Memory B cell (primary cell): ENCODE measurements at regions not wholly inside any gene's neighbourhood (a gene's known extent, or its start where the extent isn't known, plus 50 kb on each side); places are given as distances from the start of the nearest gene placed in this dataset.

ENCODE experiments used
- ATAC-seq: fragments of 150-1000 bp; cut with Tn5 transposase; 2 replicates; pipeline ENCODE4 v1.10.0; 2021; ENCODE audit warnings: low read depth, mild to moderate bottlenecking, moderate library complexity
- DNase-seq, 2 donors: peaks; one replicate each; pipeline ENCODE4 v3.0.0; 2022; ENCODE audit warnings: low spot score in 2 of 2
- H3K27ac Mint-ChIP-seq: one replicate; pipeline ENCODE4 v1.8.0; 2022; ENCODE audit warnings: mild to moderate bottlenecking, moderate library complexity, mixed read lengths
- H3K27me3 Mint-ChIP-seq: one replicate; pipeline ENCODE4 v1.8.0; 2022; ENCODE audit warnings: mixed read lengths
- H3K36me3 Mint-ChIP-seq: one replicate; pipeline ENCODE4 v1.8.0; 2022; ENCODE audit warnings: mild to moderate bottlenecking, mixed read lengths
- H3K4me1 Mint-ChIP-seq: one replicate; pipeline ENCODE4 v1.8.0; 2022; ENCODE audit warnings: mixed read lengths
- H3K4me3 Mint-ChIP-seq: one replicate; pipeline ENCODE4 v1.8.0; 2022; ENCODE audit warnings: mild to moderate bottlenecking, moderate library complexity, mixed read lengths
- H3K9me3 Mint-ChIP-seq: one replicate; pipeline ENCODE4 v1.8.0; 2022; ENCODE audit warnings: mixed read lengths

- H3K4me3 Mint-ChIP-seq: no peak overlapping the region
- no peaks in the 10 kb centered on the region for H3K4me1 Mint-ChIP-seq
Measured at GRCh38 chr18:29488617-29489016, 1311.7 kb upstream of the CDH2 start.

DNA sequence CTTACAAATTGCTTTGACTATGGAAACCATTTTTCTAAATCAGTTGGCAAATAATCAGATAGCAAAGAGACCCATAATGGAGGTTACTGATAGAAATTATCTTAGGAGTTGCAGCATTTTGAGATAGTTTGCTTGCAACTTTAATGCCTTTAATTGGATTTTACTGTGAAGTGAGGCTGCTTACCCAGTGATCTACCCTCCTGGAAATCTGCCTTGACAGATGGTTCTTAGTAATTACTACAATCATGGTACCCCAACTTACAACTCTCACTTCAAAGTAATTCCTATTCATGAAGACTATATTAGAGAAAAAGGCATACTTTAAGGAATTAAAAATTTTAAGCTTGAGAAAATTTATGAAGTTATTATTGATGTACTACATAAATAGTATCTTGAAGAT is 1288.6 kb upstream of the CDH2 start:
- Mint-ChIP-seq H3K27ac (no peak overlapping the region), H3K4me1 (no peaks in the 10 kb centered on the region), H3K9me3 (peaks cover 3% of the 10 kb centered on the region), H3K36me3 (no peaks in the 10 kb centered on the region), H3K4me3 (no peak overlapping the region), H3K27me3 (no peaks in the 10 kb centered on the region)
- ATAC-seq (no peak), DNase-seq (no peak)

More at GRCh38 chr18:29488617-29489016, 1311.7 kb upstream of the CDH2 start:
- DNase-seq: no peak
- ATAC-seq: no peak
- no peaks in the 10 kb centered on the region for H3K27me3 Mint-ChIP-seq
- H3K36me3 Mint-ChIP-seq: no peaks in the 10 kb centered on the region
- H3K9me3 Mint-ChIP-seq: peaks cover 3% of the 10 kb centered on the region
- no peak overlapping the region for H3K27ac Mint-ChIP-seq

DNA sequence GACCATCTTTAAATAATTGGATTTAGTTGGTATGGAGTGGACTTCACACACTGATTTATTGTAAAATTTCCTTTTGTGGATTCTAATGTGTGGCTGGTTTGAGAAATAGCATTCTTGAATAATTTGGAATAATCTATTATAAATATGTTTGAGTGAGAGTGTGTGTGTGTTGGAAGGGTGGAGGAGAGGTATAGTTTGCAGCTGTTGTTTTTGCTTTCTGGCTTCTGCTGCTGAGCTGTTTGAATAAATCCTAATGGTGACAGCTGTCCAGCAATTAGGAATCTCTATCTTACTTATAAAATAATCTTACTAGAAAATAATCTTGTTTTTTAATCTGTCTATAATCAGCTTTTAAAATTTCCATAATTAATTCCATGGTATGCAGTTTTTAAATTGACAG is 1283.0 kb upstream of the CDH2 start:
- no peak overlapping the region for H3K4me3 Mint-ChIP-seq

GRCh38 chr18:29457316-29457889 is 1280.5 kb upstream of the CDH2 start:
- Mint-ChIP-seq H3K36me3 (no peaks in the 10 kb centered on the region), H3K27me3 (no peaks in the 10 kb centered on the region), H3K4me1 (no peaks in the 10 kb centered on the region), H3K9me3 (peaks cover 2% of the 10 kb centered on the region), H3K27ac (no peak overlapping the region), H3K4me3 (no peak overlapping the region)
- DNase-seq (no peak), ATAC-seq (no peak)

More for the DNA sequence above, 1283.0 kb upstream of the CDH2 start:
- no peak overlapping the region for H3K27ac Mint-ChIP-seq
- no peak for ATAC-seq
- H3K27me3 Mint-ChIP-seq: no peaks in the 10 kb centered on the region
- peaks cover 2% of the 10 kb centered on the region for H3K9me3 Mint-ChIP-seq
- H3K4me1 Mint-ChIP-seq: no peaks in the 10 kb centered on the region
- H3K36me3 Mint-ChIP-seq: no peaks in the 10 kb centered on the region
- no peak for DNase-seq

GRCh38 chr18:29449424-29449823 is 1272.5 kb upstream of the CDH2 start:
- Mint-ChIP-seq H3K36me3 (no peaks in the 10 kb centered on the region), H3K27me3 (no peaks in the 10 kb centered on the region), H3K4me1 (no peaks in the 10 kb centered on the region), H3K4me3 (no peak overlapping the region), H3K27ac (no peak overlapping the region), H3K9me3 (peaks cover 4% of the 10 kb centered on the region)
- ATAC-seq: no peak
- no peak for DNase-seq

DNA sequence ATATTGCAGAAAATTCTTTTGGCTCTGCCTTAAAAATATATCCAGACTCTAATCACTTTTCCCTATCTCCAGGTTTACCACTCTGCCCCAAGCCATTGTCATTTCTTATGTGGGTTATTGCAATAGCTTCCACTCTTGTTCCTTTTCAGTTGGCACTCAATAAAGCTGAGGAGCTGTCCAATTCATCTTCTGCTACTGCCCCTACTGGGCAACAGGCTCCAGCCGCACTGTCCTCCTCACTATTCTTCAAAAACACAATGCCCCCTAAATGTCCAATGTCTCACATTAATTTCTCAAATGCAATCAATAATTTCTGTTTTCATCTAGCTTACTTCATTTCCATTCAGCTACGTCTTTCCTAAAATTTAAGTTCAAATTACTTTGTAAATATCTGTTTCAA is 1262.5 kb upstream of the CDH2 start:
- Mint-ChIP-seq H3K9me3 (peaks cover 6% of the 10 kb centered on the region), H3K27ac (no peak overlapping the region), H3K4me3 (no peak overlapping the region), H3K27me3 (no peaks in the 10 kb centered on the region), H3K36me3 (no peaks in the 10 kb centered on the region), H3K4me1 (no peaks in the 10 kb centered on the region)
- no peak for DNase-seq
- no peak for ATAC-seq

- H3K27ac Mint-ChIP-seq: no peak overlapping the region
- H3K9me3 Mint-ChIP-seq: peaks cover 12% of the 10 kb centered on the region
- ATAC-seq (no peak), DNase-seq (no peak)
- no peaks in the 10 kb centered on the region for H3K27me3 Mint-ChIP-seq
- H3K36me3 Mint-ChIP-seq: no peaks in the 10 kb centered on the region
- no peak overlapping the region for H3K4me3 Mint-ChIP-seq
- H3K4me1 Mint-ChIP-seq: no peaks in the 10 kb centered on the region
Measured at GRCh38 chr18:29436459-29436858, 1259.5 kb upstream of the CDH2 start.

DNA sequence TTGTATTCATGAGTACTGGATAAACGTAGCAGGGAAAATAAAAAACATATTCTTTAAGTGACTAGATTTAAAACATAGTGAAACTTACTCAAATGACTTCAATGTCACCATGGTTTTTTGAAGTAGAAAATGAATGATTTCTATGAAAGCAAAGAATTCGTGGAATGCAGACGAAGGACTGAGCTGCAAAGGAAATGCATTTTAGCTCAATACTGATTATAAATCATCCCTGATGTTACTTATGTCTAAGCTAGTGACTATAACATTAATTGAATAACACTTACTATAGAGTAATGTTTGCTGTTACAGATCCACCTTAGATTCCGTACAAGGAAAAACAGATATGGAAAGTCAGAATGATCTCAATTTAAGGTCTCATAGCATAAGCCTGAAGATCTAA is 1257.7 kb upstream of the CDH2 start:
- H3K4me1 Mint-ChIP-seq: no peaks in the 10 kb centered on the region
- DNase-seq (no peak), ATAC-seq (no peak)
- H3K27ac Mint-ChIP-seq: no peak overlapping the region
- no peak overlapping the region for H3K4me3 Mint-ChIP-seq
- H3K36me3 Mint-ChIP-seq: no peaks in the 10 kb centered on the region
- peaks cover 12% of the 10 kb centered on the region for H3K9me3 Mint-ChIP-seq
- no peaks in the 10 kb centered on the region for H3K27me3 Mint-ChIP-seq

- no peak overlapping the region for H3K4me3 Mint-ChIP-seq
- H3K36me3 Mint-ChIP-seq: no peaks in the 10 kb centered on the region
- no peaks in the 10 kb centered on the region for H3K27me3 Mint-ChIP-seq
- ATAC-seq (no peak), DNase-seq (no peak)
- H3K9me3 Mint-ChIP-seq: peaks cover 11% of the 10 kb centered on the region
- H3K27ac Mint-ChIP-seq: no peak overlapping the region
- no peaks in the 10 kb centered on the region for H3K4me1 Mint-ChIP-seq
Measured at GRCh38 chr18:29430416-29430815, 1253.5 kb upstream of the CDH2 start.

GRCh38 chr18:29418136-29418535 is 1241.2 kb upstream of the CDH2 start:
- Mint-ChIP-seq H3K27me3 (no peaks in the 10 kb centered on the region), H3K27ac (no peak overlapping the region), H3K4me3 (no peak overlapping the region), H3K36me3 (no peaks in the 10 kb centered on the region), H3K9me3 (peaks cover 4% of the 10 kb centered on the region), H3K4me1 (no peaks in the 10 kb centered on the region)
- ATAC-seq (no peak), DNase-seq (no peak)

DNA sequence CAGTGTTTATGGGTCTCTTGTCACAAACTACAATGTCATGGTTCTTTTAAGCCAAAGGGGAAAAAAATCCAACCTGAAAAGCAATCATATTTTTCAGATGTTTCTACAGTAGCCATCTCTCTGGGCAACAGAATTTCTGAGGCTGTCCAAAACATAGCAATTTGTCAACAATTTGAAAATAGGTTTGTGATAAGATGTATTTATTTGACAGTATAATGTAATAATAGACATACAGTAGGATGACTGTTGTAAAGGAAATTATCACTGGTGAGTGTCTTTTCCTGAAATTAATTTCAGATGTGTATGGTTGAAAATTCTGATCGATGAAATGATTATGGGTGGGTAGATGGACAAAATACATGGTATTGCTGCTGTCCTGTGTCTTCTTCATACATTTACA is 1230.1 kb upstream of the CDH2 start:
- H3K9me3 Mint-ChIP-seq: peaks cover 3% of the 10 kb centered on the region
- H3K4me1 Mint-ChIP-seq: no peaks in the 10 kb centered on the region
- H3K36me3 Mint-ChIP-seq: no peaks in the 10 kb centered on the region
- no peak overlapping the region for H3K27ac Mint-ChIP-seq
- no peak for ATAC-seq
- no peak for DNase-seq
- H3K27me3 Mint-ChIP-seq: no peaks in the 10 kb centered on the region
- H3K4me3 Mint-ChIP-seq: no peak overlapping the region

DNA sequence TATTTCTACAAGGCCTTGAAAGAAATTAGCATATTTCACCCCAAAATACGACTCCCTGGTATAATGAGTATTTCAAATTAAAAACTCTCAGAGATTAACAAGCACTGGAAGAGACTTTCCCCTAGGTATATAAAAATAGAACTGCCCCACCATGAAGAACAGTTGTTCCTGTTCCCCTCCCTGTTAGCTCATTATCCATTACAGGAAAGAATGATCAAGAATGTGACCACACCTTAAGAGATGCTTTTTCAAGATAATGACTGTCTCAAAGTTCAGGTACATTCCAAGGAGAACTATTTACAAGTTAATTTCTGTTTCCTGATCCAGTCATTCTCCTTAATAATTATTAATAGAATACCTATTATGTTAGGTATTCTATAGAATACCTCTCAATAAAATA is 1220.6 kb upstream of the CDH2 start:
- Mint-ChIP-seq H3K9me3 (peaks cover 7% of the 10 kb centered on the region), H3K27me3 (no peaks in the 10 kb centered on the region)

DNA sequence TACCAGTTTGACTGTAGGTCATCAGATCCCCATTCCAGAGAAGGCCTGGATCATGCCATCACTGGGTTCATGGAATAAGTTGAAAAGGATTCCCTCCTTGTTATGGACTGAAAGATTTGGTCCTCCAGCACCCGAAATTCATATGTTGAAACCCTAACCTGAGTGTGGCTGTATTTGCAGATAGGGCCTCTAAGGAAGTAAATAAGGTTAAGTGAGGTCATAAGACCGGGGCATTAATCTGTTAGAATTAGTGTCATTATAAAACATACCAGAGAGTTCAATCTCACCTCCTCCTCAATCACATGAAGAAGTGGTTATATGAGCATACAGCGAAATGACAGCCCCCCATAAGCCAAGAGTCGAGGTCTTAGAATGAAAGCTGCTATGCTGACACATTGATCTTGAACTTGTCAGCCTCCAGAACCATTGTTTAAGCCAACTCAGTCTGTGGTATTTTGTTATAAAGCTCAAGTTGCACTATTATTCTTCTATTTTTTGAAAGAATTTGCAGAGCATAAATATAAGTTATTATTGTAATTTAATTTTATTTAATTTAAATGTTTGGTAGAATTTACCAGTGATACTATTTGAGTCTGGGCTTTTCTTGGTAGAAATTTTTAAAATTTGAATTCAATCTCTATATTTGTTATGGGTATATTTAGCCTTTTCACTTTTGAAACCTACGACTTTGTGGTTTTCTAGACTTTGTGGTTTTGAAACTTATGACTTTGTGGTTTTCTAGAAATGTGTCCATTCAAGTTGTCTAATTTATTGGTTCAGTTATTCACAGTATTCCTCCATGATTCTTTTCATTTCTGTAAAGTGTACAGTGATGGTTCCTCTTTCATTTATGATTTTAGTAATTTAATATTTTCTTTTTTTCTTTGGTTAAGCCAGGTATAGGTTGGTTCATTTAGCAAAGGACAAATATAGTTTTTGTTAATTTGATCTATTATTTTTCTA is 1206.7 kb upstream of the CDH2 start:
- Mint-ChIP-seq H3K27me3 (no peaks in the 10 kb centered on the region), H3K36me3 (no peaks in the 10 kb centered on the region), H3K4me3 (no peak overlapping the region), H3K9me3 (no peaks in the 10 kb centered on the region), H3K27ac (no peak overlapping the region), H3K4me1 (no peaks in the 10 kb centered on the region)
- ATAC-seq (no peak), DNase-seq (no peak)

More for the DNA sequence above, 1220.6 kb upstream of the CDH2 start:
- Mint-ChIP-seq H3K36me3 (no peaks in the 10 kb centered on the region), H3K4me3 (no peak overlapping the region), H3K27ac (no peak overlapping the region), H3K4me1 (no peaks in the 10 kb centered on the region)
- DNase-seq (no peak), ATAC-seq (no peak)

- H3K36me3 Mint-ChIP-seq: no peaks in the 10 kb centered on the region
- H3K27me3 Mint-ChIP-seq: no peaks in the 10 kb centered on the region
- no peaks in the 10 kb centered on the region for H3K9me3 Mint-ChIP-seq
- no peak for ATAC-seq
- no peak overlapping the region for H3K4me3 Mint-ChIP-seq
- H3K27ac Mint-ChIP-seq: no peak overlapping the region
- no peaks in the 10 kb centered on the region for H3K4me1 Mint-ChIP-seq
- no peak for DNase-seq
Measured at GRCh38 chr18:29378651-29379136, 1201.8 kb upstream of the CDH2 start.
